ENCODE measurements at regions not wholly inside any gene's neighbourhood (a gene's known extent, or its start where the extent isn't known, plus 50 kb on each side); places are given as distances from the start of the nearest gene placed in this dataset.

DNA sequence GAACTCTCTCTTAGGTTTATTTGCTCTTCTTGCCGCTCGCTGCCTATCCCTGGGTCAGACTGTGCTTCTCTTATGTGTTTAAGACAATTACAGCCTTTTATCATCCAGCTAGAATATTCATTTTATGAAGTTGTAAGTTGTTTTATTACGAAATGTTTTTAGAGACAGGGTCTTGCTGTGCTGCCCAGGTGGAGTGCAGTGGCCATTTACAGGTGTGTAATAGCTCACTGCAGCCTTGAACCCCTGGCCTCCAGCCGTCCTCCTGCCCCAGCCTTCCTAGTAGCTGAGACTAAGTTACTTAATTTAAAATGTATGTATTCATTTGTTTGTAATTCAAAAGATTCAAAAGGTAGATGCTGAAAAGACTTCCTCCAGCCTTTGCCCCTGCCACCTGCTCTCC is 99.0 kb upstream of the KIF26B start:
- Histone ChIP-seq H3K4me3 (ENCODE audit: low read depth in 2 of 2, low read length in 2 of 2) (no peak overlapping the region), H3K36me3 (ENCODE audit: control insufficient read depth, insufficient read depth, low read length) (no peaks in the 10 kb centered on the region), H3K9me3 (ENCODE audit: control insufficient read depth, insufficient read depth, low read depth, low read length) (no peaks in the 10 kb centered on the region), H3K27ac (ENCODE audit: low read length) (no peak overlapping the region), H3K27me3 (ENCODE audit: control insufficient read depth, insufficient read depth, low read length) (no peaks in the 10 kb centered on the region), H3K4me1 (ENCODE audit: control insufficient read depth, insufficient read depth, low read length) (no peaks in the 10 kb centered on the region)
- intact Hi-C loops (cut with micrococcal nuclease; ENCODE audit: unreplicated experiment) (no loop called here), in situ Hi-C loops (cut with HindIII; ENCODE audit: low pct_unique_long_range_greater_than_20kb, low sequenced_read_pairs) (no loop called here)
- no peak for DNase-seq (ENCODE audit: low read depth, low spot score)
- no peak for ATAC-seq
- ChIA-PET POLR2A (no interaction called here), CTCF (no interaction called here)
- BruUV-seq (replicated peaks): no TSS peak
- TF ChIP-seq, protein P1, sequence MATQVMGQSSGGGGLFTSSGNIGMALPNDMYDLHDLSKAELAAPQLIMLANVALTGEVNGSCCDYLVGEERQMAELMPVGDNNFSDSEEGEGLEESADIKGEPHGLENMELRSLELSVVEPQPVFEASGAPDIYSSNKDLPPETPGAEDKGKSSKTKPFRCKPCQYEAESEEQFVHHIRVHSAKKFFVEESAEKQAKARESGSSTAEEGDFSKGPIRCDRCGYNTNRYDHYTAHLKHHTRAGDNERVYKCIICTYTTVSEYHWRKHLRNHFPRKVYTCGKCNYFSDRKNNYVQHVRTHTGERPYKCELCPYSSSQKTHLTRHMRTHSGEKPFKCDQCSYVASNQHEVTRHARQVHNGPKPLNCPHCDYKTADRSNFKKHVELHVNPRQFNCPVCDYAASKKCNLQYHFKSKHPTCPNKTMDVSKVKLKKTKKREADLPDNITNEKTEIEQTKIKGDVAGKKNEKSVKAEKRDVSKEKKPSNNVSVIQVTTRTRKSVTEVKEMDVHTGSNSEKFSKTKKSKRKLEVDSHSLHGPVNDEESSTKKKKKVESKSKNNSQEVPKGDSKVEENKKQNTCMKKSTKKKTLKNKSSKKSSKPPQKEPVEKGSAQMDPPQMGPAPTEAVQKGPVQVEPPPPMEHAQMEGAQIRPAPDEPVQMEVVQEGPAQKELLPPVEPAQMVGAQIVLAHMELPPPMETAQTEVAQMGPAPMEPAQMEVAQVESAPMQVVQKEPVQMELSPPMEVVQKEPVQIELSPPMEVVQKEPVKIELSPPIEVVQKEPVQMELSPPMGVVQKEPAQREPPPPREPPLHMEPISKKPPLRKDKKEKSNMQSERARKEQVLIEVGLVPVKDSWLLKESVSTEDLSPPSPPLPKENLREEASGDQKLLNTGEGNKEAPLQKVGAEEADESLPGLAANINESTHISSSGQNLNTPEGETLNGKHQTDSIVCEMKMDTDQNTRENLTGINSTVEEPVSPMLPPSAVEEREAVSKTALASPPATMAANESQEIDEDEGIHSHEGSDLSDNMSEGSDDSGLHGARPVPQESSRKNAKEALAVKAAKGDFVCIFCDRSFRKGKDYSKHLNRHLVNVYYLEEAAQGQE (IDR thresholded peaks at IDR 0.05; ENCODE audit: insufficient read depth in 1 of 2, low read depth in 2 of 2, low read length in 1 of 2): no peak
- TF ChIP-seq, protein P2, sequence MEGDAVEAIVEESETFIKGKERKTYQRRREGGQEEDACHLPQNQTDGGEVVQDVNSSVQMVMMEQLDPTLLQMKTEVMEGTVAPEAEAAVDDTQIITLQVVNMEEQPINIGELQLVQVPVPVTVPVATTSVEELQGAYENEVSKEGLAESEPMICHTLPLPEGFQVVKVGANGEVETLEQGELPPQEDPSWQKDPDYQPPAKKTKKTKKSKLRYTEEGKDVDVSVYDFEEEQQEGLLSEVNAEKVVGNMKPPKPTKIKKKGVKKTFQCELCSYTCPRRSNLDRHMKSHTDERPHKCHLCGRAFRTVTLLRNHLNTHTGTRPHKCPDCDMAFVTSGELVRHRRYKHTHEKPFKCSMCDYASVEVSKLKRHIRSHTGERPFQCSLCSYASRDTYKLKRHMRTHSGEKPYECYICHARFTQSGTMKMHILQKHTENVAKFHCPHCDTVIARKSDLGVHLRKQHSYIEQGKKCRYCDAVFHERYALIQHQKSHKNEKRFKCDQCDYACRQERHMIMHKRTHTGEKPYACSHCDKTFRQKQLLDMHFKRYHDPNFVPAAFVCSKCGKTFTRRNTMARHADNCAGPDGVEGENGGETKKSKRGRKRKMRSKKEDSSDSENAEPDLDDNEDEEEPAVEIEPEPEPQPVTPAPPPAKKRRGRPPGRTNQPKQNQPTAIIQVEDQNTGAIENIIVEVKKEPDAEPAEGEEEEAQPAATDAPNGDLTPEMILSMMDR (IDR thresholded peaks at IDR 0.05): no peak
- no peak for TF ChIP-seq TCF7L2 (IDR thresholded peaks at IDR 0.05; ENCODE audit: low read depth, low read length)
- TF ChIP-seq SIN3A (IDR thresholded peaks at IDR 0.05; ENCODE audit: borderline replicate concordance, insufficient read depth, low read depth, low read length): no peak
- TF ChIP-seq POLR2AphosphoS5 (IDR thresholded peaks at IDR 0.05; ENCODE audit: low read depth, low read length): no peak

DNA sequence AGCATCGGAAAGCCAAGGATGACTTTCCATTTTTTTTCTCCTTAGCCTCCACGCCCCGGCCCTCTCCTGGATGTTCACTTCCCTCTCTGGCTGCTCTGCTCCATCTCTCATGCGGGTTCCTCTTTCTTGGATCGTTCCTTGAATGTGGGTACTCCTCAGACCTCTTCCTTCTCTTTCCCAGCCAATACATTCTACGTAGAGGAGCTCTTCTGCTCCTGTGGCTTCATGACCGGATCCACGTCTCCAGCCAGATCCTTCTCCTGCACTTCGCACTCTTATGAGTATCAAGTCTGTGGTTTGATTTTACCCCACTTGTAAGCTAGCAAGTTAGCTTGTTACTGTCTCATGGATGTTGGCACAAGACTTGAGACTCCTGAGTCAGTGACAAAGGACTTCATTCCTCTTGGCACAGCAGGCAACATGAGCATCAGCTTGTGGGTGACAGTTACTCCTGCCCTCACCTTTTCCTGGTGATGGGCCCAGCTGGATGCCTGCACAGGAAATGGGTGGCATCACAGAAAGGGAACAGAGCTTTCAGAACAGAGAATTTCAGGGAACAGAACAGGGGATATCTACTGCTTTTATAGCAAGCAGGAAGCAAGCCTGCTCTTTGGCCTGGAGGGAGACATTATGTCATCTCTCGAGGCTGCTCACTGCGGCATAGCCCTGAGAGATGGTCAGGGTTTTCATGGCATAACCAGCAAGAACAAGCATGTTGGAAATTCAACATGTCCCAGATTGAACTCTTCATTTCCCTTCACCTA is 100.1 kb upstream of the KIF26B start:
- no TSS peak for BruUV-seq (replicated peaks)
- intact Hi-C loops (cut with micrococcal nuclease; ENCODE audit: unreplicated experiment) (no loop called here), in situ Hi-C loops (cut with HindIII; ENCODE audit: low pct_unique_long_range_greater_than_20kb, low sequenced_read_pairs) (no loop called here)
- no peaks in the 10 kb centered on the region for H3K27me3 ChIP-seq (ENCODE audit: control insufficient read depth, insufficient read depth, low read length)
- H3K36me3 ChIP-seq (ENCODE audit: control insufficient read depth, insufficient read depth, low read length): no peaks in the 10 kb centered on the region
- TF ChIP-seq, protein P1 (IDR thresholded peaks at IDR 0.05; ENCODE audit: insufficient read depth in 1 of 2, low read depth in 2 of 2, low read length in 1 of 2): no peak
- H3K9me3 ChIP-seq (ENCODE audit: control insufficient read depth, insufficient read depth, low read depth, low read length): no peaks in the 10 kb centered on the region
- DNase-seq (ENCODE audit: low read depth, low spot score) (no peak), ATAC-seq (no peak)
- ChIA-PET POLR2A (no interaction called here), CTCF (no interaction called here)
- no peak overlapping the region for H3K4me3 ChIP-seq (ENCODE audit: low read depth in 2 of 2, low read length in 2 of 2)
- H3K4me1 ChIP-seq (ENCODE audit: control insufficient read depth, insufficient read depth, low read length): no peaks in the 10 kb centered on the region
- H3K27ac ChIP-seq (ENCODE audit: low read length): no peak overlapping the region
